KG1 (cell line): ENCODE measurements at regions not wholly inside any gene's neighbourhood (a gene's known extent, or its start where the extent isn't known, plus 50 kb on each side); places are given as distances from the start of the nearest gene placed in this dataset.

Source experiments
- DNase-seq: peaks from one replicate; lab custom pipeline; 2025; lab: John Stamatoyannopoulos, UW

DNA sequence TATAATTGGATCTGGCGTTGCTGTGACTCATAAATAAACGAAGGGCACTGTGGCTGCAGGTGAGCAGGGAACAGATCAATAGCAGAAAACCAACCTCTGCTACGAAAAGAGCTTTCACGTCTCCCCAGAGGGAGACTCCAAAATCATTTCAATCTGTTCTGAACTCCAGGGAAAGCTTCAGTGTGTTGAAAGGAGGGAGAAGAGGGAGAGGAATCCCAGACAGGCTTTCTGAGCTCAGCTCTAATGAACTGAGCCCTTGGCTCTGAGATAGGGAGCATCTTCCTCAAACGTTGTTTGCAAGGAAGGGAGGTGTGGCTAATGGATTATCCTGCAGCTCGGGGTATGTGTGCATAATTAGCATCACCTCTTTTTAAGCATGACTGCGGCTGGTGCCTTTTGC, 288.0 kb upstream of the IRX4 start:
- DNase-seq = no peak

DNA sequence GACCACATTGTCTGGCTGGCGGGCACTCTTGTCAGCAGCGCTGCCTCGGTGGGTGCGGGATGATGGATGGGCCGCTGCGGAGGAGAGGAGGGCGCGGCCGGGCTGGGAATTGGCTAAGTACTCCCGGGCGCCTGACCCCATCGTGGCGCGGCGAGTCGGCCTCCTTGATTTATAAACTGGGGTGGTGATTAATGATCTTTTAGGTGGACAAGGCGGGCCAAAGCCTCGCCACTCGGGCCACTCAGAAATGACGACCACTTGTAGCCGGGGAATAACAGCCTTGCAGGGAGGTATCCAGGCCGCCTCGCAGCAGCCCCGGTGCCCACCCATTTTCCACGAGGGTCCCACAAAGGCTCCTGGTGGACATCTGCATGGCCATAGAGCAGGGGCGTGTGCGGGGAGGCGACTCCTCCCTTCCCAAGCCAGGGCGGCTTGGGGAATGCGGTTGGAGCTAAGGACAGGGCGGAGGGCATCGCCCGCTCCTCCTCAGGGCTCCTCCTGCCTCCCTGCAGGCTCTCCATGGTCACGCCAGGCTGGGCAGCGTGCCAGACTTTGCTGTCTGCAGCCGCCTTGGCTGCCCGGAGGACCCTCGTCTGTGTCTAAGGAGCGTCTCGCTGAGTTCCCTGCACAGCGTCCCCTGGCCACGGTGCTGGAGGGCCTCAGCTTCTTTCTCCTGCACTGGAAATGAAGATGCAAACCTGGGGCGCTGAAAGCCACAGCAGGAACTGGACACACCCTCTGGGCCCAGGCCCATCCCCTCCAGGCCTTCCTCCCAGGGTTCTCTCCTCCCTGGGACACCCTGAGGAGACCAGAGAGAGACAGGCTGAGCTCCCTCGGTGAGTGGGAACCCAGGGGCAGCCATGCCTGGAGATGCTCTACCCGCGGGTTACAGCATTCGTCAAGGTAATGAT, 287.4 kb upstream of the IRX4 start:
- no peak for DNase-seq

DNA sequence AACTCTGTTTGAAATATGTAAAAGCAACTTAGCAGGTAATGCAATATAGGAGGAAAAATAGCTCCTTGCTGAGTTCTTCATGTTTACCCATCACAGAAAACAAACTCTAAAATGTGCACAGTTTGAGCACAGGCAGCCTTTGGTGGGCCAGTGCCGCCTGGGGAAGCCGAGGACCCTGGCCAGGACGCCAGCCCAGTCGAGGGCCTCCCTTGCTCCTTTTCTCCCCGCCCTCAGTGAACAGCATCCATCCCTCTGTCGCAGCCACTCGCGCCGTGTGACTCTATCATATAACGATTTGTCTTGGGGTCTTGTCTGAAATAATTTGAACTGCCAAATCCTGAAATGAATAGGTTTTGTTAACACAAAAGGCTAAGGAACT, 286.7 kb upstream of the IRX4 start:
- no peak for DNase-seq

DNA sequence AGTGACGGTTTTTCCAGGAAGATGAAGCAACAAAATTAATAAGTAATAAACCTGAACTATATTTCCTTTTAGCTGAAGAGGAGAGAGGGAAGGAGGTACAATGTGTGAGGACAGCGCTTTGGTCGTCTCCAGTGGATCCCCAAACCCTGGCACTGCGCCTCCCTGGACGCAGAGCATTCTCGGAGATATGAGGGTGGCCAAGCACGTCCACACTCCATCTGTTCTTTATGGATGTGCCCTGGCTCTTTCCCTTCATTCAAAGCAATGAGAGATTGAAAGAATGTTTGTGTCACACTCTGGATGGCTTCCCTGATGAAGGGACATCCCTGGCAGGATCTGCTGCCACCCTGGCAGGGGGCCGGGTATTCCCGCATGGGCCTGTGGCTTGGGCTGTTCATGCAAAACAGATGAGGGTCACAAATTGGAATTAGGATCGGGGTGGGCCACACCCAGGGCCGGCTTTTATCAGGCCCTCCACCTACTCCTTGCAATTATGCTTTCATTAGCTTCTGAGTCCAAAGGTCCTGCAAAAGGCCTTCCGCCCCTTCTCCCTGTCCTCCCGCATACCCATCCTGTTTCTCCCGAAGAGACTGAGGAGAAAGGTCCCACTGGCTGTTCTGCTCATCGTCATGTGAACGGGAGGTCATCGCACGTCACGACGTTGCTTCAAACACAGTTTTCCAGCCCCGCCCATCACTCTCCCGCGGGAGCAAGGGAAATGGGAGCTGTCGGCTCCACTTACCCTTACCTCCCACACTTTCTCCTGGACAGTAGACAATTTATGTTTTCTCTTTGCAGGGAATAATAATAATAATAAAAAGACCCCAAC, 286.1 kb upstream of the IRX4 start:
- no peak for DNase-seq

DNA sequence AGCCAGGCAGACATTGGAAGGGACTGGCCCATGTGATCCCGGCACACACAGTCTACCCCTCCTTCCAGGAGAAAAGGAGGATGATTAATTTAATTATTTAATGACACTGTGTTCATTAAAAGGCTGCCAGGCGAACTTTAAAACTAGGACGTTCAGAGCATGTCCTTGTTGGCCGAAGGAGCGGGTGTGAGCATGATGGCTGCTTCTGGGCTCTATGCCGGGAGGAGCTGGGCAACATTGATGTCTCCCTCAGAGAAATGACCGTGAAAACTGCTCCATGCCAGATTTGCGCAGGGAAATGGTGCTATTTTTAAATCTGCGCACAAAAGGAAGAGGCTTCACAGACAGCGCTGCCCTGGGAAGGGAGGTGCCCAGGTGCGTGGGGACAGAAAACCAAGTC, 284.9 kb upstream of the IRX4 start:
- DNase-seq = no peak

DNA sequence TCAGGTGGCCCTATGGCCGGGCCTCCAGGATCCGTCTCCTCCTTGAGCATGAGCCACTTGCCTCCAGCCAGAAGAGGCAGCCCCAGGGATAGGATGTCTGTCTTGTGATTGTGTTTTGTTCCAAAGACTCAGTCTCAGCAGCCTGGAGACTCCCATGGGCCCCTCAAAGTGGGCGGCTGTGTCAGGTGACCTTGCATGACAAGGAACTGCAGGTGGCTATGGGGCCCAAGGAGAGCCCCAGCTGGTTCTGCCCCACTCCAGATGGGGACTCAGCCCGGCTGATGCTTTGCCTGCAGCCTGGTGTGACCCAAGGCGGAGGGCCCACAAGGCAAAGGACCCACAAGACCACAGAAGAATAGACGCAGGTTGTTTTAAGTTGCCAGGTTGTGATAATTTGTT, 284.3 kb upstream of the IRX4 start:
- no peak for DNase-seq

DNA sequence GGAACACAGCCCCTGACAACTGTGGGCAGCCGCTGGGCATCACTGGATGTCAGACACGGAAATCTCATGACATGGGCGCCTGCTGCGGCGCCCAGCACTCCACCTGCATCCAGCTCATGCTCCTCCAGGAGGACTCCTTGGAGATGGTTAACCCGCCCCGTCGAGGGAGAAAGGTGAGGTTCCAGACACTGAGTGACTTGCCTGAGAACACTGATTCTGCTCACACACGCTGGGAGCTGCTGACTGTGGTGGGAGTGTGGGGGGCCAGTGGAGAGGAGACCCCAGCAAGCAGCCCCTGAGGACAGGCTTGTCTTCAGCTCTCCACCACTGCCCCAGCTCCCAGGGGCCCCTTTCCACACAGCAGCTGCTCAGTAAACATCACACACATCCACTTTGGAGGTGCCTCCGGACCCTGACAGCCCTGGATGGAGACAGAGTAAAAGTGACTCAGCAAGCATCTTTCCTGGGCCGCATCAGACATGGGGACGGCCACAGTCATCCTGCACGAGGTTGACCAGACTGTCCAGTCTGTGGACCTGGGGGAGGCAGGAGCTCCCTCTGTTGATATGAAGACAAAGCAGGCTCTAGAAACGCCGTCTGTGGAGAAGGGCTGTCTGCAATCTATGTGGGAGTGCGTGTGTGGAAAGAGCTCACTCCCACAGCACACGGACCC, 283.7 kb upstream of the IRX4 start:
- no peak for DNase-seq

DNA sequence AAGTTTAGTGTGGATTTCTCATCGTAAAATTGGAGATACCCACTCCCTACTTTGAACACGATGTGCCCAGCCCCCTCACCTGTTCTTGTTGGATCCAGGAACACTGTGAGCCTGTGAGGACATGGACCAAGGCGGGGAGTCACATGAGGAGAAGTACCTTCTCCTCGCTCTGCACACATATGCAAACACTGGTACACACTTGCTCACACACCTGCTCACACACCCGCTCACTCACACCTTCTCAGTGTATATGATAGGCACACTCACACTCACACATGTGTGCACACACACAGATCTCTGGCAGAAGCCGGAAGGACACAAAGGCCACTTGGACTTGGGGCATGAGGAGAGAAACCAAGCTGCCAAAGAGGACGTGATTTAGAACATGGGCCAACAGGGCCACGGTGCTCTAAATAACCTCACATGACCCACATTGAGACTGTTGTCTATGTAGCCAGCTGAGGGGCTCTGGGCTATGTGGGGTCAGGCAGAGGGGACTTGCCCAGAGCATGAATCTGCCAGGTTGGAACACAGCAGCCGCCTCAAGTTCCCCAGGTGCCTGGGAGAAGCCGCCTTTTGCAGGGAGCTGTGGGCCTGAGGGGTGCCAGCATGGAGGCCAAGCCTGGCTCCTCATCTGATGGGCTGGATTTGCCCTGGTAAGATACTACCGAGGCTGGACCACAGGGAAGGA, 283.0 kb upstream of the IRX4 start:
- no peak for DNase-seq

DNA sequence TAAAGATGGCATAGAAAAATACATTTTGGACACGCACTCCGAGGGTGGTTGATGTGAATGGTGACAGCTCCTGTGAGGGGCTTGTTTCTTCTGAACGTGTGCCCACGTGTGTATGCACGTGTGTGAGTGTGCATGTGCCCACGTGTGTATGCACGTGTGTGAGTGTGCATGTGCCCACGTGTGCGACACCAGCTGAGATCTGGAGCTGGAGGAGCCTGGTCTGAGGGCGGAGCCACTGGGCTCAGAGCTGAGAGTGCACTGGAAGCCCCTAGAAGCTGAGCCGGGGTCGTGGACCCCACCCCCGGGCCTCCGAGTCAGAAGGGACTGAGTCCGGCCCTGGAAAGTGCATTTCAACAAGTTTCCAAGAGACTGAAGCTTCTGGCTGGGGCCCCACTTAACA, 282.5 kb upstream of the IRX4 start:
- no peak for DNase-seq

DNA sequence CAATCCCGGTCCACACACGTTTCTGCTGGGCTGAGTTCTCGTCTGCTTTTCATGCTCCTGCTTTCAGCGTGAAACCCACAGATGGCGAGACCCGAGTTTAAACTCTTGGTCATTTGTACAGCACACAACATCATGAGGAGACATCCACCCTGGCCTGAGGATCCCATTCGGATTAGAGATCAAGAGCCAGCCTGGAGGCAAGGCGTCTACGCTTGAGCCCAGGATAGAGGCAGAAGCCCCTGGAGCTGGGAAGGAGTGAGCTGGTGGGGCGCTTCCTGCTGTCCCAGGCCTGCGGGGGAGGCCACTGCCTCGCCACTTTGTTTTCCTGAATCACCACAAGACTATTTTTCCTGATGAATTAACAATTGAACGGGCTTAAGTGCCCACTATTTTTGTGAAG, 281.9 kb upstream of the IRX4 start:
- no peak for DNase-seq

DNA sequence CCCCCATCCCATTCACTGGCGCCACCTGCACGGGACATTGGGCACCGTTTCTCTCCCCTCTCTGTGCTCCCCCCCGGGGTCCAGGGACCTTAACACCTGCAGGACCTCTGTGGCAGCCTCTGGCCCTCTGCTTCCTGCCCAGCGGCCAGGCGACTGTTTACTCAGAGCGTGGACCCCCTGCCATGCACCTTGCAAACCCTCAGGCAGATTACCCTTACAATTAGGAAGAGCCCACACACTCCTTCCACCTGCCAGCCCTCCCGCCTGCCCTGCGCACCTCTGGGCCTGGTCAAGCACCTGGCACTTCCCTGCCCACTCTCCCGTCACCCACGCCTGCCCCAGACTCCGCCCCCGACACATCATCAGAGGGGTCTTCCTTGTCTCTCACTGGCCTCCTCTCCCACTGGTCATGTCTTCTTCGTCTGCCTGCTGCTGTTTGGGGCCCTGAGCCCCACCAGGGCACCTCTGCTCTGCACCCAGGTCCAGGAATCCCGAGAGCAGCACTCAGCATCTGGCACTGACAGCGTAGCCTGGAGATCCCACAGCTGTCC, 281.3 kb upstream of the IRX4 start:
- no peak for DNase-seq

DNA sequence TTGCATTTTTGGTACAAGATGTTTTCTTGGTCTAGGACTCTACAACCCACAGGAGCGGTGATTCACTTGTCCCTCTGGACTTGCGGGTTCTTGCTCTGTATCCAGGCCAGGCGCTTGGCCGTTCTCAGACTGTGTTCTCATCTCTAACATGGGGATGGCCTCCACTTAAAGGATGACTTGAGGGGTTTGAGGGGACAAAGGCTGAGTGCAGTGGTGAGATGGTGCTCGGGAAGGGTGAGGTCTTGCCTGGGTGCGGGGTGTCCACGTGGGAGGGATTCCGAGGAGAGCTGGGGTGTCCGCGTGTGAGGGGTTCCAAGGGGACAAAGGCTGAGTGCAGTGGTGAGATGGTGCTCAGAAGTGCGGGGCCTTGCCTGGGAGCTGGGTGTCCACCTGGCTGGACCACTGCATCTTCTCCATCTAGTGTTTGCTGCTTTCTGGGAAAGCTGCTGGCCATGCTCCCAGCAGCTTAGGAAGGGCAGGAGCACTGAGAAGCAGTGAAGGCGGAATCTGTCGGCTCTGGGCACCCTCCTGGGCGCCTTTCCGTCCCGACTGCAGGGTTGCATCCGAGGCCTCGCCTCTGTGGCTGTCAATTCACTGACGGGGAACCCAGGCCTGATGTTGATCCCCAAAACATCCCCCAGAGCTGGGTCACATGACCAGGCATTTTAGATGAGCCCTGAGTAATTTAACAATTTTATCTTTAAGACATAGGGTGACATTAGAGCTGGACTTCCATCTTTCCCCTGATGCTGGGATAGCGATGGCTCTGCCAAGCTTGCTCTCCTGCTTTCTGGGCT, 280.5 kb upstream of the IRX4 start:
- DNase-seq = no peak

DNA sequence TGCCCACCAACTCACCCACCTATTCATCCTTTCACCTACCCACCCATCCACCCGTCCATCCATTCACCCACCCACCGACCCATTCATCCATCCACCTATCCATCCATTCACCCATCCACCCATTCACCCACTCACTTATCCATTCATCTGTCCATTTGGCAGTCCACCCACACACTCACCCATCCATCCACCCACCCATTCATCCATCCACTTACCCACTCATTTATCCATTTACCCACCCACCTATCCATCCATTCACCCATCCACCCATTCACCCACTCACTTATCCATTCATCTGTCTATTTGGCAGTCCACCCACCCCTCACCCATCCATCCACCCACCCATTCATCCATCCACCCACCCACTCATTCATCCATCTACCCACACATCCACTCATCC, 278.1 kb upstream of the IRX4 start:
- DNase-seq = no peak

DNA sequence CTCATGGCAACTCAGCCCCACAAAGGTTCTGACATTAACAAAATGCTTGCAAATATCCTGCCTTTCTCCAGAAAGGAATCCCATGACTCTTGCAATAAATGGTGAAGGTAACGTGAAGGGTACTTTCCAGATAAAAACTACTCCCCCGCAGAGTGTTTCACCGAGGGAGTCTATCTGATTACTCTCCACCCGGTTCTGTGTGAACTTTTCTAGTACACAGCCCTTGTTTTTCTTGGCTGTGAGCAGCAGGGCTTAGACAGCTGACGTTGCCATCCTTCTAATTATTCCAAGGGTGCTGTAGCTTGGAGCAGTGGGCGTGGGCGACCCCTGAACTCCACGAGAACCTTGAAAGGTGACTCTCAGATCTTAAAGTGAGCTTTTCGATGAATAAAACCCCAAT, 276.0 kb upstream of the IRX4 start:
- DNase-seq = no peak

DNA sequence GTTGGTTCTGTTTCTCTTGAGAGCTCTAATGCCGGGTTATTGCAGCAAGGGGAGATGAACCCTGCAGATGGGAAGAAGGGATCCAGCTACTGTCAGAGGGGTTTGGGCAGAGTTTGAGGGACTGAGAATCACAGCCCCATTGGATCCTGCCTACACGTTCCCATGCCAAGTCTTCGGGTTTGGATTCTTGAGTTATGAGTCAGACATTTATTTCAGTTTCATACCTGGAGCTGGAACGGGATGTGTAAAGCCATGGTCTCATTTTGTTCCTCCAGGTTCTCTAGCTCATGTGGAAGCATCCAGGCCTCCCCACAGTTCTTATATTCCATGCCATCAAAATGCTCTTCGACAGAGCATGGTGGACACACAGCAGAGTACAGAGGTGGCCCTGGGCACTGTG, 275.4 kb upstream of the IRX4 start:
- no peak for DNase-seq

DNA sequence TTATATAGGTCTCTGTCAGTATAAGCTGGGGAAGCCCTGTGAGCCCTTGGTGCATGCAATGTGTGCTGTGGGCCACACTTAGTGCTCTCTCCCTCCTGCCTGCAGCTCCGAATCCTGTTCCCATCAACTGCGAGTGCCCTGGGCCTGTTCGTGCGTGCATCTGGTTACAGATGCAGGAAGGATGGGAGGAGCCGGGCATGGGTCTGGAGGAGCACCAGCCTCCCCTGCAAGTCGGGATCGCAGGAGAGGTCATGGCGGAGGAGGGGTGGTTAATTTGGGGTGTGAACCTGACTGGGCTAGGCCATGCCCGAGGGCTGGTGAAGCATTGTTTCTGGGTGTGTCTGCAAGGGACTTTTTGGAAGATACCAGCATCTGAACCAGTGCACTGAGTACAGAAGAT, 274.6 kb upstream of the IRX4 start:
- DNase-seq = no peak

DNA sequence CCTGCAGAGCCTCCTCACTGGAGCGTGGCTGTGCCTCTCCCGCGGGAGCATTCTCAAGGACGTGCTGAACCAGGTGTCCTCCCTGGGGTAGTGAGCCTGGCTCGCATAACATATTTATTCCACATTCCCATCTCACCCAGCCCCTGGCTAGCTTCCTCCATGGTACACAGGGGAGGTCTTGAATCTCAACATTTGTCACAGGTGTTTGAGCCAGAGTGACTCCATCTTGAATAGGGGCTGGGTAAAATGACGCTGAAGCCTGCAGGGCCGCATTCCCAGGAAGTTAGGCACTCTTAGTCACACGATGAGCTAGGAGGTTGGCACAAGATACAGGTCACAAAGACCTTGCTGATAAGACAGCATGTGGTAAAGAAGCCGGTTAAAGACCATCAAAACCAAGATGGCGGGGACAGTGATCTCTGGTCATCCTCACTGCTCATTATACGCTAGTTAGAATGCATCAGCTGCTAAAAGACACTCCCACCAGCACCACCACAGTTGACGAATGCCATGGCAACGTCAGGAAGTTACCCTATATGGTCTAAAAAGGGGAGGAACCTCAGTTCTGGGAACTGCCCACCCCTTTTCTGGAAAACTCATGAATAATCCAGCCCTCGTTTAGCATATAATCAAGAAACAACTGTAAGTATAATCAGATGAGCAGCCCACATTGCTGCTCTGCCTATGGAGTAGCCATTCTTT, 273.8 kb upstream of the IRX4 start:
- DNase-seq = no peak

DNA sequence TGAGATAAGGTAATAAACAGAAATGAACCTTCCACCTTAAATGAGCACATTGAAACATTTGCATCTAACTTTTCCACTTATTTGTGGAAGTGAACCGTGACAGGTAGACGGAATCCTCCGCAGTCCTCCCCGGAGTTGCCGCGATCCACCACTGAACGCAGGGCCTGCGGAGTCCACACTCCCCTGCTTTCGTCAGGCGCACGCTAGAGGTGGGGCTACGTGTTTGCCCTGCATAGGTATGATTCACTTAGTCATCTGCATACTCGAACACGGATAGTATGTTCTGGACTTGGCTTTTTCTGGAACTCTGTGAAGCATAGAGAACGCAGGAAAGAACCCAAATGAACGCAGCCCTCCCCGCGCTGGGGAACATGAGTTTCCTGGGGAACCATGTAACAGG, 272.8 kb upstream of the IRX4 start:
- DNase-seq = no peak

DNA sequence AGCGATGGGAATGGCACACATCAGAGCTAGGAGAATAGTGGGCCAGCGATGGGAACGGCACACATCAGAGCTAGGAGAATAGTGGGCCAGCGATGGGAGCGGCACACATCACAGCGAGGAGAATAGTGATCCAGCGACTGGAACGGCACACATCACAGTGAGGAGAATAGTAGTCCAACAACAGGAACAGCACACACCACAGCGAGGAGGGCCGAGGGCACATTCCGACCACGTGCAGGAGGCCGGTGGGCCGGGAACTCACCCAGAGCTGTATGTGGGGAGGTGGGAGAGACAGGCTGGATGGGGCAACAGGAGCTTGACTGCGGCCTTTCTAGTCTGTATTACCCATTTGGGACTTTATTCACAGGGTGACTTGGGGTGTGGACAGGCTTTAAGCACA, 271.1 kb upstream of the IRX4 start:
- no peak for DNase-seq

DNA sequence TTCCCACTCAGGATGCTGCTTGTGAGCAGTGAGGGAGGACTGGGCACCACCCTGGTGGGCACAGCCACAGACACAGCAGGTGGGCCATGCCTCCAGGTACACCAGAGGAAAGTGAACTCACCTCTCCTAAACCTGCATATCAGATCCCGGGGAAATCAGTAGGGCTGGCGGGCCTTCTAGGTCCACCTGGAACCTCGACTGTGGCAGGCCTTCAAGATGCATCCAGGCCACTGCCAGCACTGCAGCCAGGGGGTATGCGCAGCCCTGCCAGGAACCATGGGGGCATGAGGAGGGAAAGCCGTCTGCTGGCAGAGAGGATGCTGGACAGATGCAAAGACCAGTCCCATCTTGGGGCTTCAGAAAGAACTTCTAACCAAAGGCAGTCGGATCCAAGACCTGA, 270.6 kb upstream of the IRX4 start:
- no peak for DNase-seq
